ENCODE measurements at regions not wholly inside any gene's neighbourhood (a gene's known extent, or its start where the extent isn't known, plus 50 kb on each side); places are given as distances from the start of the nearest gene placed in this dataset.

- TF ChIP-seq POLR2A (IDR thresholded peaks at IDR 0.05; ENCODE audit: low read length) (no peak), GATA1 (IDR thresholded peaks at IDR 0.05; ENCODE audit: low read depth, low read length) (no peak)
These were observed 234.1 kb downstream of the CPE start for GRCh38 chr4:165612936-165613335.

All from erythroblast (primary cell).